ENCODE measurements at regions not wholly inside any gene's neighbourhood (a gene's known extent, or its start where the extent isn't known, plus 50 kb on each side); places are given as distances from the start of the nearest gene placed in this dataset.

GRCh38 chr1:39154553-39155421 lies 49.7 kb upstream of the MACF1 start (continued):
- TF ChIP-seq ATF3 (IDR thresholded peaks at IDR 0.05) (peak; percentile 41; the same call in 1 of the 2 replicates), ATF3 (CRISPR knock-in tag; conservative IDR thresholded peaks at IDR 0.05) (no peak), RBFOX2 (IDR thresholded peaks at IDR 0.05; ENCODE audit: low read depth, low read length) (no peak), CLOCK (CRISPR knock-in tag; IDR thresholded peaks at IDR 0.05; ENCODE audit: borderline replicate concordance) (no peak), TEAD1 (CRISPR knock-in tag; IDR thresholded peaks at IDR 0.05) (no peak), MLX (CRISPR knock-in tag; conservative IDR thresholded peaks at IDR 0.05) (no peak), SETDB1 (IDR thresholded peaks at IDR 0.05; ENCODE audit: low read length) (no peak), ZNF764 (CRISPR knock-in tag; IDR thresholded peaks at IDR 0.05; ENCODE audit: low read depth) (no peak), MAX (CRISPR knock-in tag; IDR thresholded peaks at IDR 0.05) (no peak), FOXO4 (CRISPR knock-in tag; IDR thresholded peaks at IDR 0.05) (no peak), JUND (IDR thresholded peaks at IDR 0.05; ENCODE audit: borderline replicate concordance, low read depth, low read length) (peak; percentile 65; the same call in 1 of the 2 replicates), JUND (tag; IDR thresholded peaks at IDR 0.05; ENCODE audit: borderline replicate concordance, low read depth, low read length) (no peak; the same call in 2 of the 3 replicates), HSF4 (CRISPR knock-in tag; IDR thresholded peaks at IDR 0.05; ENCODE audit: borderline replicate concordance) (no peak), HNRNPL (IDR thresholded peaks at IDR 0.05; ENCODE audit: low read depth, low read length) (no peak), GATAD2B (IDR thresholded peaks at IDR 0.05; ENCODE audit: borderline replicate concordance) (no peak), NFYB (IDR thresholded peaks at IDR 0.05; ENCODE audit: extremely low read depth, insufficient read length) (no peak), TCF7 (IDR thresholded peaks at IDR 0.05; ENCODE audit: borderline replicate concordance) (no peak), BHLHE40 (IDR thresholded peaks at IDR 0.05; ENCODE audit: low read length) (no peak), DIDO1 (tag; IDR thresholded peaks at IDR 0.05; ENCODE audit: low read depth) (no peak), ZNF12 (CRISPR knock-in tag; IDR thresholded peaks at IDR 0.05) (no peak), ZNF589 (CRISPR knock-in tag; IDR thresholded peaks at IDR 0.05; ENCODE audit: low read depth) (no peak), ATF1 (CRISPR knock-in tag; IDR thresholded peaks at IDR 0.05) (no peak), ATF1 (tag; IDR thresholded peaks at IDR 0.05) (no peak)
